Gastrocnemius medialis (tissue), 4 donors: ENCODE measurements at regions not wholly inside any gene's neighbourhood (a gene's known extent, or its start where the extent isn't known, plus 50 kb on each side); places are given as distances from the start of the nearest gene placed in this dataset.

Experiments
- POLR2A ChIP-seq, 2 donors: fragments of 450-650 bp; IDR thresholded peaks; one replicate each; pipeline ENCODE4 v1.6.1; 2017; ENCODE audit warnings: antibody characterized with exemption in 2 of 2, mild to moderate bottlenecking in 2 of 2, moderate library complexity in 2 of 2
- TF ChIP-seq, protein P1 (sequence below), 5 experiments: fragments of 450-650 bp in 3 of 5; fragments of 200-600 bp in 2 of 5; sonication (generic) in 2 of 5; IDR thresholded peaks in 4 of 5; conservative IDR thresholded peaks in 1 of 5; 1 replicate in 4 of 5; 2 replicates in 1 of 5; pipeline ENCODE4 v1.5.1; 2016 to 2019; ENCODE audit warnings: antibody characterized with exemption in 5 of 5, mild to moderate bottlenecking in 3 of 5, moderate library complexity in 3 of 5

DNA sequence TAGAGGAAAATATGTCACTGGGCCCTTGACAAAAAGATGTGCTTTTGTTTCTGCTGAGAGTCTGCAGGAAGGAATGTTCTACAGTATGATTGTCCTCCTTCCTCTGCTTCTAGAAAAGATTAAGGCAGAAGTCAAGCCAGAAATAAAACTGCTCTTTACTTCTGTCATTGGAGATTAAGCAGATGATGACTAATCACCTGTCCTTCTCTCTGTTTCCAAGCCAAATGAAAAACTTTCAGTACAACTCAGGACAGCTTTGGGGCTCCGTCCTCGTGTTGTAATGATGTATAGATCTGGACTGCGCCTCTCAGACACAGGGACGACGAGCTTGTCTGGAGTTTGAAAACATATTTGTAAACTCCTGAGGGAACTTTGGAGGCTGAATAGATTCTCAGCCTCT, 159.3 kb downstream of the DYRK2 start:
- TF ChIP-seq, protein P1, sequence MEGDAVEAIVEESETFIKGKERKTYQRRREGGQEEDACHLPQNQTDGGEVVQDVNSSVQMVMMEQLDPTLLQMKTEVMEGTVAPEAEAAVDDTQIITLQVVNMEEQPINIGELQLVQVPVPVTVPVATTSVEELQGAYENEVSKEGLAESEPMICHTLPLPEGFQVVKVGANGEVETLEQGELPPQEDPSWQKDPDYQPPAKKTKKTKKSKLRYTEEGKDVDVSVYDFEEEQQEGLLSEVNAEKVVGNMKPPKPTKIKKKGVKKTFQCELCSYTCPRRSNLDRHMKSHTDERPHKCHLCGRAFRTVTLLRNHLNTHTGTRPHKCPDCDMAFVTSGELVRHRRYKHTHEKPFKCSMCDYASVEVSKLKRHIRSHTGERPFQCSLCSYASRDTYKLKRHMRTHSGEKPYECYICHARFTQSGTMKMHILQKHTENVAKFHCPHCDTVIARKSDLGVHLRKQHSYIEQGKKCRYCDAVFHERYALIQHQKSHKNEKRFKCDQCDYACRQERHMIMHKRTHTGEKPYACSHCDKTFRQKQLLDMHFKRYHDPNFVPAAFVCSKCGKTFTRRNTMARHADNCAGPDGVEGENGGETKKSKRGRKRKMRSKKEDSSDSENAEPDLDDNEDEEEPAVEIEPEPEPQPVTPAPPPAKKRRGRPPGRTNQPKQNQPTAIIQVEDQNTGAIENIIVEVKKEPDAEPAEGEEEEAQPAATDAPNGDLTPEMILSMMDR (IDR thresholded peaks at IDR 0.05 in 4 of 5, conservative IDR thresholded peaks at IDR 0.05 in 1 of 5): no peak
- TF ChIP-seq POLR2A (IDR thresholded peaks at IDR 0.05): no peak
